Skeletal muscle satellite cell (primary cell): ENCODE measurements at regions not wholly inside any gene's neighbourhood (a gene's known extent, or its start where the extent isn't known, plus 50 kb on each side); places are given as distances from the start of the nearest gene placed in this dataset.

Experiments
- H3K27me3 ChIP-seq: 2 replicates; pipeline ENCODE4 v1.7.0; 2013; ENCODE audit warnings: low read length; ENCODE audit not compliant: control insufficient read depth, insufficient read depth
- H3K36me3 ChIP-seq: 2 replicates; pipeline ENCODE4 v1.7.0; 2013; ENCODE audit warnings: mild to moderate bottlenecking, control low read depth, low read length; ENCODE audit not compliant: insufficient read depth
- H3K4me1 ChIP-seq: 2 replicates; pipeline ENCODE4 v1.7.0; 2013; ENCODE audit warnings: low read length; ENCODE audit not compliant: control insufficient read depth, insufficient read depth
- H3K4me2 ChIP-seq: 2 replicates; pipeline ENCODE4 v1.7.0; 2013; ENCODE audit warnings: mild to moderate bottlenecking, low read length
- H3K4me3 ChIP-seq: 2 replicates; pipeline ENCODE4 v1.7.0; 2013; ENCODE audit warnings: low read length
- H3K9ac ChIP-seq: 2 replicates; pipeline ENCODE4 v1.7.0; 2013; ENCODE audit warnings: mild to moderate bottlenecking, low read depth, low read length, moderate library complexity
- H3K9me3 ChIP-seq: replicated peaks from 2 replicates; pipeline ENCODE4 v1.7.0; 2013; ENCODE audit warnings: mild to moderate bottlenecking, control low read depth, low read length

DNA sequence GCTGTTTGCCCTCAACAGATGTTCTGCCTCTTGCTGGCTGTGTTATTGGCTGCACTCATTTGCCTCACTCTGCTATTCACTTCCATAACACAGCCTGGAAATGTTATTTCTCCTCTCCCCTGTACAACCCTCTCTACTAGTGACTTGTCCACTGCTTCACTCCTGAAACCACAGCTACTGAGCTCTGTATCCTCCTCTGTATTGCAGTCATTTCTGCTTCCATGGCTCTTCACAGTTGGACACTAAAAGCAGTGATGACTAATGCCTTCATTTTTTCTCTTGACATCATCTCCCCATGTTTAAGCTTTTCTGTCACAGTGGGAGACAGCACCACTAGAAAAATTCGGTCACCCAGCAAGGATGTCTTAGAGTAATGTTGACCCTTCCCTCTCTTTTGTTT is 123.0 kb upstream of the PPP1R2C start:
- no peak overlapping the region for H3K9ac ChIP-seq
- peaks cover 2% of the 10 kb centered on the region for H3K27me3 ChIP-seq
- H3K36me3 ChIP-seq = no peaks in the 10 kb centered on the region
- no peaks in the 10 kb centered on the region for H3K9me3 ChIP-seq
- H3K4me2 ChIP-seq = no peak overlapping the region
- no peak overlapping the region for H3K4me3 ChIP-seq
- H3K4me1 ChIP-seq = no peaks in the 10 kb centered on the region

DNA sequence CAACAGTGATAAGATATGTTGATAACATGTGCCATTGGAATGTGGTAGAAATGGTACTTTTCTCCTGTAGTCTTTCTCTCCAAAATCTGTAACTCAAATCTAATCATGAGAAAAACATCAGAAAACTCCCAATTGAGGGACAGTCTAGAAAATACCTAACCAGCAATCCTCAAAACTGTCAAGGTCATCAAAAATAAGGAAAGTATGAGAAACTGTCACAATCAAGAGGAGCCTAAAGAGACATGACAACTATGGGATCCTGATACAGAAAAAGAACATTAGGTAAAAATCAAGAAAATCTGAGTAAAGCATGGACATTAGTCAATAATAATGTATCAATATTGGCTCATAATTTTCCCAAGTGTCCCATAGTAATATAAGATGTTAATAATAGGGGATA is 124.5 kb upstream of the PPP1R2C start:
- no peak overlapping the region for H3K4me3 ChIP-seq

DNA sequence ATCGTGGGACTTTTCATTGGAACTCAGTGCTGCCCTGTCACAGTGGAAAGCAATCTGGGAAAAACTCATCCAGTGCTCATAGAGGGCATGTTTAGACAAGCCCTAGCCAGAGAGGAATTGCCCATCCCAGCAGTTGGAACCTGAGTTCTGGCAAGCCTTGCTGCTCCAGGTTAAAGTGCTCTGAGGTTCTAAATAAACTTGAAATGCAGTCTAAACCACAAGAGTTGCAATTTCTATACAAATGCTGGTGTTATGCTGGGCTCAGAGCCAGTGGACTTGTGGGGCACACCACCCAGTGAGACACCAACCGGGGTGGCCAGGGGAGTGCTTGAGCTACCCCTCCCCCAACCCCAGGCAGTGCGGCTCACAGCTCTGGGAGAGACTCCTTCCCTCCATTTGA is 142.8 kb upstream of the PPP1R2C start:
- no peaks in the 10 kb centered on the region for H3K27me3 ChIP-seq
- no peaks in the 10 kb centered on the region for H3K4me1 ChIP-seq
- H3K9ac ChIP-seq = no peak overlapping the region

More for the DNA sequence above, 124.5 kb upstream of the PPP1R2C start:
- Histone ChIP-seq H3K4me2 (no peak overlapping the region), H3K27me3 (peaks cover 2% of the 10 kb centered on the region), H3K36me3 (no peaks in the 10 kb centered on the region), H3K9me3 (no peaks in the 10 kb centered on the region), H3K4me1 (no peaks in the 10 kb centered on the region), H3K9ac (no peak overlapping the region)

DNA sequence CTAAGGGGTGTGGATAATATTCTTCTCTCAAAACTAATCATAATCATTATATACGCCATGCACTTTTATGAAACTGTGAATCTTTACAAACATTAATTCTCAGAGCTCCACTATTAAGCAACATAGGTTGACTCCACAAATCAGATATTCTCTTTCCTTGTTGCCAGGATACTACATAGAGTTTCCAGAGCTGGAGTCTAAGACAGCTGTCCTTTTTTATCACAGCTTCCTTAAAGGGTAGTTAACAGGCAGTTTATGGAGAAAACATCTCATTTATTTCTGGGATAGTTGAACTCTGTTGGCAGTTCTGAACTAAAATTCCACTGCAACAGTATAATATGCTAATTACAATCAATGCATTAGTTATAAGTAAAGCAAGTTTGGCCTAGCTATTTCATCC is 152.1 kb upstream of the PPP1R2C start:
- Histone ChIP-seq H3K4me3 (no peak overlapping the region), H3K27me3 (no peaks in the 10 kb centered on the region), H3K4me1 (no peaks in the 10 kb centered on the region), H3K9ac (no peak overlapping the region), H3K9me3 (no peaks in the 10 kb centered on the region), H3K4me2 (no peak overlapping the region), H3K36me3 (no peaks in the 10 kb centered on the region)

More for the DNA sequence above, 142.8 kb upstream of the PPP1R2C start:
- H3K9me3 ChIP-seq = no peaks in the 10 kb centered on the region
- H3K4me2 ChIP-seq = no peak overlapping the region
- no peaks in the 10 kb centered on the region for H3K36me3 ChIP-seq
- H3K4me3 ChIP-seq = no peak overlapping the region

GRCh38 chrX:42930951-42931350 is 153.0 kb upstream of the PPP1R2C start:
- Histone ChIP-seq H3K36me3 (no peaks in the 10 kb centered on the region), H3K4me2 (no peak overlapping the region), H3K4me3 (no peak overlapping the region), H3K9ac (no peak overlapping the region), H3K4me1 (no peaks in the 10 kb centered on the region), H3K27me3 (no peaks in the 10 kb centered on the region), H3K9me3 (no peaks in the 10 kb centered on the region)

GRCh38 chrX:42933187-42933586 is 155.2 kb upstream of the PPP1R2C start:
- H3K4me1 ChIP-seq = no peaks in the 10 kb centered on the region
- H3K27me3 ChIP-seq = no peaks in the 10 kb centered on the region
- no peak overlapping the region for H3K4me2 ChIP-seq
- no peak overlapping the region for H3K4me3 ChIP-seq
- no peaks in the 10 kb centered on the region for H3K9me3 ChIP-seq
- H3K36me3 ChIP-seq = no peaks in the 10 kb centered on the region
- no peak overlapping the region for H3K9ac ChIP-seq

DNA sequence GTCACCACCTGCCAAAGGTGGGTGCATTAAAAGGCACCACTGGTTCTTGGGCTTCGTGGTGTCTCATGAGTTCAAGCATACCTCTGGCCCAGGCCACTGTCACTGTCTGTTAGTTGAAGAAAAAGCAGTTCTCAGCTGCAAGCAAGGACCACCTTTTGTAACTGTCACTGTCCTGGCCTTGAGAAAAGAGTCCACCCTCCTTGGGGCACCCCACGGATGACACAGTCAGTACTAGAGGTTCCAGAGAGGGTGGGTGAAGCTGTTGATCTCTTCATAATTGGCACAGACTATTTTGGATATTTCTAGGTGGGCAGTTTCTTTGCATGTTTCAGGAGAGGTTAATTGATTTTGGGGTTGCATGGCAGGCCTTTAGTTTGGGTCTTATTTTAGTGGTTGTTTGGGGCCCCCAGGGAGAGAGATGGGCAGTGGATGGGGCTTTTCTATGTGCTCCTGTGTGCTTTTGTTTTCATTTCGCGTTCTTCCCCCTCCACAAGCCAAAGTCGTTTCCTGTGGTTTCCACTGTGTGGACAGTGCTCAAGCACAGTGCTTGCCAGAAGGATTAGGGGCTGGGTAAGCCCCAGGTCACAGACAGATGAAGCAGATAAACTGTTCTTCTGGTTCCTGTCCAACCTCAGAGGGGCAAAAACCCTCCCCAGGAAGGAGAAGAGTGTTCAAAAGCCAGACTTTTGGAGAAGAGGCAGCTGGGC is 156.2 kb upstream of the PPP1R2C start:
- Histone ChIP-seq H3K36me3 (no peaks in the 10 kb centered on the region), H3K9ac (no peak overlapping the region), H3K27me3 (no peaks in the 10 kb centered on the region), H3K4me3 (no peak overlapping the region), H3K4me1 (no peaks in the 10 kb centered on the region), H3K4me2 (no peak overlapping the region), H3K9me3 (no peaks in the 10 kb centered on the region)

DNA sequence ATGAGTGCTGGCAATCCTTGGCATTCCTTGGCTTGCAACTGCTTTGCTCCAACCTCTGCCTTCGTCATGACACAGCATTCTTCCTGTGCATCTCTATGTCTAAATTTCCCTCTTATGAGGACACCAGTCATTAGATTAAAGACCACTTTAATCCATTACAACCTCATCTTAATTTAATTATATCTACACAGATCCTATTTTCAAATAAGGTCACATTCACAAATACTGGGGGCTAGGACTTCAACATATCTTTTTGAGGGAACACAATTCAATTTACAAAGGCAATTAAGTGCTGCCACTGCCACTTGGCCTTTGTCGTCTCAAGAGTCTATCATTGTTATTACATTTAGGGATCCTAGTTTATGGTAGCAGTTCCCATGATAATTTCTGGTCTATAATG is 163.7 kb upstream of the PPP1R2C start:
- Histone ChIP-seq H3K9ac (no peak overlapping the region), H3K27me3 (no peaks in the 10 kb centered on the region), H3K4me2 (no peak overlapping the region), H3K4me3 (no peak overlapping the region), H3K9me3 (no peaks in the 10 kb centered on the region), H3K4me1 (no peaks in the 10 kb centered on the region), H3K36me3 (no peaks in the 10 kb centered on the region)

GRCh38 chrX:42943051-42943974 is 165.3 kb upstream of the PPP1R2C start:
- Histone ChIP-seq H3K4me2 (no peak overlapping the region), H3K9me3 (no peaks in the 10 kb centered on the region), H3K4me1 (no peaks in the 10 kb centered on the region), H3K9ac (no peak overlapping the region), H3K4me3 (no peak overlapping the region), H3K36me3 (no peaks in the 10 kb centered on the region), H3K27me3 (no peaks in the 10 kb centered on the region)

DNA sequence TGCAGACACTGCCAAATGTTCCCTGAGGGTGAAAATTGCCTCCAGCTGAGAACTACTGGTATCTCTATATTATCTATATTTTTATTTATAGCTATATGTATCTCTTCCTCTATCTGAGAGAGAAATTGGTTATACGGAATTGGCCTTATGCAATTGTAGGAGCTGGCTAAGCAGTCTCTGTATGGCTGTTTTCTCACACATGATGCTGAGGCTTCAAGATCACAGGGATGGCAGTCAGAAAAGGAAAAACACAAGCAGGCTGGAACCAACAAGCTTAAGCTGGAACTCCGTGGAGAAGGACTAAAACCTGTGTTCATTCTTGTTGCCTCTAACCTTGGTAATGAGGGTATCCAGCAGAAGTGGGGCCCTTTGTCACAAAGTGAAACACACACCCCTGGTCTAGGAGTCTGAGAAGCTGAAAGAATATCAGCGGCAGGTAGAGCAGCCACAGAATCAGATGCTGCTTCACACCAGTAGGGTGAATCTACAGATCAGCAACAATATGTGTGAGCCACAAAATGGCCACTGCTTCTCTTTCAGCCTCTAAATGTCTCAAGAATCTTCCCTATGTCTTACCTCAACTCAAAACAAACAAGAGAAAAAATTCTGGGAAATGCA is 166.5 kb upstream of the PPP1R2C start:
- Histone ChIP-seq H3K4me3 (no peak overlapping the region), H3K36me3 (no peaks in the 10 kb centered on the region), H3K9ac (no peak overlapping the region), H3K4me1 (no peaks in the 10 kb centered on the region), H3K27me3 (no peaks in the 10 kb centered on the region), H3K4me2 (no peak overlapping the region), H3K9me3 (no peaks in the 10 kb centered on the region)

- H3K9me3 ChIP-seq = no peaks in the 10 kb centered on the region
- no peak overlapping the region for H3K9ac ChIP-seq
- no peaks in the 10 kb centered on the region for H3K4me1 ChIP-seq
Observed at GRCh38 chrX:42946544-42947194, 168.7 kb upstream of the PPP1R2C start.

More at GRCh38 chrX:42946544-42947194, 168.7 kb upstream of the PPP1R2C start:
- no peak overlapping the region for H3K4me2 ChIP-seq
- no peaks in the 10 kb centered on the region for H3K27me3 ChIP-seq
- no peaks in the 10 kb centered on the region for H3K36me3 ChIP-seq
- H3K4me3 ChIP-seq = no peak overlapping the region
